Fibroblast of lung (primary cell): ENCODE measurements at regions not wholly inside any gene's neighbourhood (a gene's known extent, or its start where the extent isn't known, plus 50 kb on each side); places are given as distances from the start of the nearest gene placed in this dataset.

Experiments
- DNase-seq, 2 donors: peaks; one replicate each; pipeline versions ENCODE4 v3.0.0 to v3.0.0-alpha.2; 2010; ENCODE audit warnings: low read depth in 2 of 2
- H2AFZ ChIP-seq: 2 replicates; pipeline ENCODE4 v1.5.1; 2012; ENCODE audit warnings: low read length, control low read depth, inconsistent platforms
- H3K27ac ChIP-seq: 2 replicates; pipeline ENCODE4 v1.5.1; 2011; ENCODE audit warnings: low read length, control low read depth; ENCODE audit not compliant: insufficient read depth
- H3K27me3 ChIP-seq: 2 replicates; pipeline ENCODE4 v1.5.1; 2011; ENCODE audit warnings: mild to moderate bottlenecking, low read length; ENCODE audit not compliant: control insufficient read depth, insufficient read depth
- H3K36me3 ChIP-seq: 2 replicates; pipeline ENCODE4 v1.5.1; 2011; ENCODE audit warnings: low read length; ENCODE audit not compliant: control insufficient read depth, insufficient read depth
- H3K4me1 ChIP-seq: 2 replicates; pipeline ENCODE4 v1.5.1; 2011; ENCODE audit warnings: low read length; ENCODE audit not compliant: control insufficient read depth, insufficient read depth; ENCODE audit errors: extremely low read depth
- H3K4me2 ChIP-seq: 2 replicates; pipeline ENCODE4 v1.5.1; 2011; ENCODE audit warnings: low read length, control low read depth; ENCODE audit not compliant: insufficient read depth; ENCODE audit errors: extremely low read depth
- H3K4me3 ChIP-seq, 4 experiments: fragments of 200-600 bp in 1 of 4; sonication (generic) in 1 of 4; replicated peaks in 1 of 4; 2 replicates each; pipeline ENCODE4 v1.5.1; 2011 to 2016; ENCODE audit warnings: low read length in 4 of 4, low read depth in 3 of 4, mild to moderate bottlenecking in 3 of 4, control low read depth in 2 of 4, inconsistent platforms in 1 of 4, mixed read lengths in 1 of 4; ENCODE audit not compliant: insufficient read depth in 1 of 4; ENCODE audit errors: control extremely low read depth in 1 of 4
- H3K79me2 ChIP-seq: 2 replicates; pipeline ENCODE4 v1.5.1; 2012; ENCODE audit warnings: mild to moderate bottlenecking, low read length, inconsistent platforms; ENCODE audit not compliant: control insufficient read depth, insufficient read depth
- H3K9ac ChIP-seq: 2 replicates; pipeline ENCODE4 v1.5.1; 2011; ENCODE audit warnings: mild to moderate bottlenecking, low read length, control low read depth; ENCODE audit not compliant: insufficient read depth
- H3K9me3 ChIP-seq: 2 replicates; pipeline ENCODE4 v1.5.1; 2012; ENCODE audit warnings: low read depth, low read length; ENCODE audit not compliant: control insufficient read depth, insufficient read depth
- H4K20me1 ChIP-seq: 2 replicates; pipeline ENCODE4 v1.5.1; 2011; ENCODE audit warnings: low read length; ENCODE audit not compliant: control insufficient read depth, insufficient read depth; ENCODE audit errors: extremely low read depth
- CTCF ChIP-seq, 2 donors: IDR thresholded peaks in 1 of 2; conservative IDR thresholded peaks in 1 of 2; 1 replicate in 1 of 2; 2 replicates in 1 of 2; pipeline ENCODE4 v1.5.1; 2011 to 2012; ENCODE audit warnings: low read length in 2 of 2, control low read depth in 1 of 2, inconsistent platforms in 1 of 2, low read depth in 1 of 2, mild to moderate bottlenecking in 1 of 2
- EZH2 ChIP-seq: IDR thresholded peaks from 2 replicates; pipeline ENCODE4 v1.5.1; 2012; ENCODE audit warnings: low read length, control low read depth, mild to moderate bottlenecking; ENCODE audit errors: missing control alignments

- H3K27ac ChIP-seq, result no peak overlapping the region
These were observed 178.9 kb upstream of the ALG10B start for GRCh38 chr12:38137716-38138115.

DNA sequence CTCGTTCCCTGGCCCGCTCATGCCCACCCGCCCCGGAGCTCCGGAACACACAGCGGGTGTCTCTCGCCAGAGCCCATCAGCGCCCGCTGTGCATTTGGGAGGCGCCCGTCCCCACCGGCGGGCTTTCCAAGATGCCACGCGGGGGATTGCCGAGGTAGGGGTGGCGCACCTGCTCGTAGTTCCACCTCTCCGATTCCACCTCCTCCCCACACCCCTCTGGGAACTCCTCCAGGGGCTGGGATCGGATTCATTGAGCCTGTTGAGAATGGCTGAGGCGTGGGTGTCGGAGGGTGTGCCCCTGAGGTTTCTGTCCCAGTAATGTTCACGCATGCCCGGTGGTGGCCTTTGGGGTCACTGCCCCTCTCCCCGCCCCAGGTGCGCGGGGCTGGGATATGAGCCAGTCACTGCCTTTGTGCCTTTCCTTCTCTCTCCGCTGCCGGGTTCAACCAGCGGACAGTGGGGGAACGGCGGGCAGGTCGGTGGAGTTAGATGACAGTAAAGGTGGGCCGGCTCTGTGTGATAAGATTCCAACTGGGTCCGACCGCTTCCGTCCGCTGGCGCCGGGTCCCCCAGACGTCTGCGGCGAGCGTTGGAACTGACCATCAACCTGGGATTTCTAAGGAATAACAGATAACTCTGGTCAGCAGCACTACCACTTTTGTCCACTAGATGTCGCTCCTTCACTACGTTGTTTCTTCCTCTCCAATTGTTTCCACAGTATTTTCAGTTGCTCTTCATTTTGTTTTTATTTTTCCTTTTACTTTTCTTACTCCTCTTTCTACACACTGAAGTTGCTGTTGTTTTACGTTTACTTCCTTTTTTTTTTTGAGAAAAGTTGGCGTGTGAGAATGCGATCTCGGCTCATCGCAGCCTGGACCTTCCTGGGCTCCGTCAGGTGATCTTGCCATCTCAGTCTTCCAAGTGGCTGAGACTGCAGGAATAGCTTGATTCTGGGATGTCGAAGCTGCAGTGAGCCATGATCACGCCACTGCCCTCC is 178.1 kb upstream of the ALG10B start:
- peak overlapping the region in 3 of 4 experiments; percentile 1 to 57 (median 42) for H3K4me3 ChIP-seq
- TF ChIP-seq EZH2, result no peak
- peak; percentile 95 to 96 for TF ChIP-seq CTCF (conservative IDR thresholded peaks at IDR 0.05 in 1 of 2, IDR thresholded peaks at IDR 0.05 in 1 of 2; ENCODE audit: low read depth in 1 of 2, low read length in 2 of 2)
- no peaks in the 10 kb centered on the region for H3K36me3 ChIP-seq
- peak; percentile 33 to 68 for DNase-seq
- no peaks in the 10 kb centered on the region for H3K79me2 ChIP-seq
- no peak overlapping the region for H3K9ac ChIP-seq
- no peaks in the 10 kb centered on the region for H3K27me3 ChIP-seq
- H3K4me2 ChIP-seq, result peak overlapping the region; percentile 75
- H3K9me3 ChIP-seq, result no peaks in the 10 kb centered on the region
- no peak overlapping the region for H3K27ac ChIP-seq
- H4K20me1 ChIP-seq, result no peaks in the 10 kb centered on the region
- peak overlapping the region; percentile 79 for H2AFZ ChIP-seq
- H3K4me1 ChIP-seq, result no peaks in the 10 kb centered on the region

More at GRCh38 chr12:38137716-38138115, 178.9 kb upstream of the ALG10B start:
- H4K20me1 ChIP-seq, result no peaks in the 10 kb centered on the region
- no peak overlapping the region for H3K4me2 ChIP-seq
- no peaks in the 10 kb centered on the region for H3K79me2 ChIP-seq
- H3K9ac ChIP-seq, result no peak overlapping the region
- H3K36me3 ChIP-seq, result no peaks in the 10 kb centered on the region
- DNase-seq, result no peak
- no peaks in the 10 kb centered on the region for H3K27me3 ChIP-seq
- no peak for TF ChIP-seq EZH2
- no peak for TF ChIP-seq CTCF (conservative IDR thresholded peaks at IDR 0.05 in 1 of 2, IDR thresholded peaks at IDR 0.05 in 1 of 2; ENCODE audit: low read depth in 1 of 2, low read length in 2 of 2)
- H3K4me1 ChIP-seq, result no peaks in the 10 kb centered on the region
- H2AFZ ChIP-seq, result no peak overlapping the region
- H3K9me3 ChIP-seq, result no peaks in the 10 kb centered on the region
- H3K4me3 ChIP-seq, result no peak overlapping the region

DNA sequence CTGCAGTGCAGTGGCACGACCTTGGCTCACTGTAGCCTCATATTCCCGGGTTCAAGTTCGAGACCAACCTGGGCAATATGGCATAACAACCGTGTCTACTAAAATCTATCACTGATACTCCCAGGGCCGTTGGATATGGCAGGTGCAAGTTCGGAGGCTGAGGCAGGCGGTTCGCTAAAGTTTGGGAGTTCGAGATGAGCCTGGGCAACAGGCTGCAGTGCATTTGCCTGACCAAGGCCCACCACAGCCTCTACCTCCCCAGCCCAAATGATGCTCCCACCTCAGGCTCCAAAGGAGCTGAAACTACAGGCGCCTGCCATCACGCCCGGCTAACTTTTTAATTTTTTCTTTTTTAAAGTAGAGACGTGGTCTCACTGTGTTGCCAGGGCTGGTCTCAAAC is 177.1 kb upstream of the ALG10B start:
- H3K36me3 ChIP-seq, result no peaks in the 10 kb centered on the region
- H3K9me3 ChIP-seq, result no peaks in the 10 kb centered on the region
- no peaks in the 10 kb centered on the region for H3K27me3 ChIP-seq
- H3K27ac ChIP-seq, result no peak overlapping the region
- H3K4me2 ChIP-seq, result no peak overlapping the region
- no peak for DNase-seq
- no peaks in the 10 kb centered on the region for H4K20me1 ChIP-seq
- H3K4me3 ChIP-seq, result no peak overlapping the region
- H2AFZ ChIP-seq, result no peak overlapping the region
- H3K9ac ChIP-seq, result no peak overlapping the region
- no peaks in the 10 kb centered on the region for H3K4me1 ChIP-seq
- TF ChIP-seq EZH2 (no peak), CTCF (conservative IDR thresholded peaks at IDR 0.05 in 1 of 2, IDR thresholded peaks at IDR 0.05 in 1 of 2; ENCODE audit: low read depth in 1 of 2, low read length in 2 of 2) (no peak)
- H3K79me2 ChIP-seq, result no peaks in the 10 kb centered on the region
